ENCODE measurements at regions not wholly inside any gene's neighbourhood (a gene's known extent, or its start where the extent isn't known, plus 50 kb on each side); places are given as distances from the start of the nearest gene placed in this dataset.

- no peak overlapping the region for H3K4me3 ChIP-seq (ENCODE audit: control insufficient read depth, low read depth, low read length)
- TF ChIP-seq, protein P1, sequence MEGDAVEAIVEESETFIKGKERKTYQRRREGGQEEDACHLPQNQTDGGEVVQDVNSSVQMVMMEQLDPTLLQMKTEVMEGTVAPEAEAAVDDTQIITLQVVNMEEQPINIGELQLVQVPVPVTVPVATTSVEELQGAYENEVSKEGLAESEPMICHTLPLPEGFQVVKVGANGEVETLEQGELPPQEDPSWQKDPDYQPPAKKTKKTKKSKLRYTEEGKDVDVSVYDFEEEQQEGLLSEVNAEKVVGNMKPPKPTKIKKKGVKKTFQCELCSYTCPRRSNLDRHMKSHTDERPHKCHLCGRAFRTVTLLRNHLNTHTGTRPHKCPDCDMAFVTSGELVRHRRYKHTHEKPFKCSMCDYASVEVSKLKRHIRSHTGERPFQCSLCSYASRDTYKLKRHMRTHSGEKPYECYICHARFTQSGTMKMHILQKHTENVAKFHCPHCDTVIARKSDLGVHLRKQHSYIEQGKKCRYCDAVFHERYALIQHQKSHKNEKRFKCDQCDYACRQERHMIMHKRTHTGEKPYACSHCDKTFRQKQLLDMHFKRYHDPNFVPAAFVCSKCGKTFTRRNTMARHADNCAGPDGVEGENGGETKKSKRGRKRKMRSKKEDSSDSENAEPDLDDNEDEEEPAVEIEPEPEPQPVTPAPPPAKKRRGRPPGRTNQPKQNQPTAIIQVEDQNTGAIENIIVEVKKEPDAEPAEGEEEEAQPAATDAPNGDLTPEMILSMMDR (IDR thresholded peaks at IDR 0.05; ENCODE audit: control insufficient read depth, insufficient read depth, low read depth, low read length, missing control alignments), result no peak
- no peak for DNase-seq (ENCODE audit: low read depth)
Measured at GRCh38 chr16:26668026-26668425, 398.7 kb upstream of the C16orf82 start.

GRCh38 chr16:26672206-26672605 lies 394.5 kb upstream of the C16orf82 start:
- TF ChIP-seq, protein P1 (IDR thresholded peaks at IDR 0.05; ENCODE audit: control insufficient read depth, insufficient read depth, low read depth, low read length, missing control alignments), result no peak
- H3K4me3 ChIP-seq (ENCODE audit: control insufficient read depth, low read depth, low read length), result no peak overlapping the region
- no peak for DNase-seq (ENCODE audit: low read depth)

- TF ChIP-seq, protein P1 (IDR thresholded peaks at IDR 0.05; ENCODE audit: control insufficient read depth, insufficient read depth, low read depth, low read length, missing control alignments), result no peak
- H3K4me3 ChIP-seq (ENCODE audit: control insufficient read depth, low read depth, low read length), result no peak overlapping the region
- no peak for DNase-seq (ENCODE audit: low read depth)
Measured at GRCh38 chr16:26673011-26673410, 393.7 kb upstream of the C16orf82 start.

DNA sequence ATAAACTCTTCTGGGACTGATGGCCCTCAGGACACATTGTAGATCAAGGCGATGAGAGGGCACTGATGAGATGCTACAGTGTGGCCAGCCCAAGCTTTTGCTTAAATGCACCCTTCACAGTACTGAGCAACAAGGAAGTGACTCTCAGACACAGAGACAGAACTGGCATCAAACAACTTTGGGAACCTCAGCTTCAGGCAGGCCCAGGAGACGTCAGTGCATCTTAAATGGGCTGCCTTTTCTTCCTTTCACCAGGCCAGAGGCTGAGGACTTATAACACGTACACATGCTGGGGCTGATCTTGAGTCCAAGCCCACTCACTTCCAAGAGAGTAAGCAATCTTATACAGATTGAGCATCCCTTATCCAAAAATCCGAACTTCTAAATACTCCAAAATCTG lies 386.1 kb upstream of the C16orf82 start:
- no peak overlapping the region for H3K4me3 ChIP-seq (ENCODE audit: control insufficient read depth, low read depth, low read length)
- TF ChIP-seq, protein P1 (IDR thresholded peaks at IDR 0.05; ENCODE audit: control insufficient read depth, insufficient read depth, low read depth, low read length, missing control alignments), result no peak
- no peak for DNase-seq (ENCODE audit: low read depth)

- TF ChIP-seq, protein P1 (IDR thresholded peaks at IDR 0.05; ENCODE audit: control insufficient read depth, insufficient read depth, low read depth, low read length, missing control alignments), result no peak
- H3K4me3 ChIP-seq (ENCODE audit: control insufficient read depth, low read depth, low read length), result no peak overlapping the region
- DNase-seq (ENCODE audit: low read depth), result no peak
Measured at GRCh38 chr16:26688105-26688504, 378.6 kb upstream of the C16orf82 start.

- TF ChIP-seq, protein P1 (IDR thresholded peaks at IDR 0.05; ENCODE audit: control insufficient read depth, insufficient read depth, low read depth, low read length, missing control alignments), result no peak
- H3K4me3 ChIP-seq (ENCODE audit: control insufficient read depth, low read depth, low read length), result no peak overlapping the region
- no peak for DNase-seq (ENCODE audit: low read depth)
Measured at GRCh38 chr16:26688699-26689098, 378.0 kb upstream of the C16orf82 start.

DNA sequence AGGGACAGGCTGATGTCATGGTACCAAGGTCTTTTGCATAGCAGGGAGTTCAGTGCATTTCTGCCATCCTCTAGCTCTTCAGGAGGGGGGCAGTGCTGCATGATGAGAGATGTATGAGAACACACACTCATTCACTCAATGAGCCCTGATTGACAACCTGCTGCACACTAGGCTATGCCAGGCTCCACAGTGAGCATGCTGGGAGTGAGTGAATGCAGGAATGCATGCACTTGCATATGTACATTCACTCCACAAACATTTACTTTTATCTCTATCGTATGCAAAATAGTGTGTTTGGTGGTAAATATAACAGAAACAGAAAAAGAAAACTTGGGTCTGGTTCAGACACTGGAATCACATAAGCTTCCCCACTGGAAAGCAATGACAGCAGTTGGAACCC lies 374.1 kb upstream of the C16orf82 start:
- TF ChIP-seq, protein P1 (IDR thresholded peaks at IDR 0.05; ENCODE audit: control insufficient read depth, insufficient read depth, low read depth, low read length, missing control alignments), result no peak
- no peak overlapping the region for H3K4me3 ChIP-seq (ENCODE audit: control insufficient read depth, low read depth, low read length)
- DNase-seq (ENCODE audit: low read depth), result no peak

All from AG09309 (cell line).